ENCODE measurements at regions not wholly inside any gene's neighbourhood (a gene's known extent, or its start where the extent isn't known, plus 50 kb on each side); places are given as distances from the start of the nearest gene placed in this dataset.

GRCh38 chr19:32023564-32023832 lies 321.9 kb upstream of the ZNF507 start:
- no peak overlapping the region for H3K4me3 ChIP-seq (ENCODE audit: control insufficient read depth, low read depth, low read length)
- TF ChIP-seq, protein P1, sequence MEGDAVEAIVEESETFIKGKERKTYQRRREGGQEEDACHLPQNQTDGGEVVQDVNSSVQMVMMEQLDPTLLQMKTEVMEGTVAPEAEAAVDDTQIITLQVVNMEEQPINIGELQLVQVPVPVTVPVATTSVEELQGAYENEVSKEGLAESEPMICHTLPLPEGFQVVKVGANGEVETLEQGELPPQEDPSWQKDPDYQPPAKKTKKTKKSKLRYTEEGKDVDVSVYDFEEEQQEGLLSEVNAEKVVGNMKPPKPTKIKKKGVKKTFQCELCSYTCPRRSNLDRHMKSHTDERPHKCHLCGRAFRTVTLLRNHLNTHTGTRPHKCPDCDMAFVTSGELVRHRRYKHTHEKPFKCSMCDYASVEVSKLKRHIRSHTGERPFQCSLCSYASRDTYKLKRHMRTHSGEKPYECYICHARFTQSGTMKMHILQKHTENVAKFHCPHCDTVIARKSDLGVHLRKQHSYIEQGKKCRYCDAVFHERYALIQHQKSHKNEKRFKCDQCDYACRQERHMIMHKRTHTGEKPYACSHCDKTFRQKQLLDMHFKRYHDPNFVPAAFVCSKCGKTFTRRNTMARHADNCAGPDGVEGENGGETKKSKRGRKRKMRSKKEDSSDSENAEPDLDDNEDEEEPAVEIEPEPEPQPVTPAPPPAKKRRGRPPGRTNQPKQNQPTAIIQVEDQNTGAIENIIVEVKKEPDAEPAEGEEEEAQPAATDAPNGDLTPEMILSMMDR (IDR thresholded peaks at IDR 0.05; ENCODE audit: control insufficient read depth, insufficient read depth, low read depth, low read length, missing control alignments) = no peak
- no peak for DNase-seq (ENCODE audit: low read depth)

- TF ChIP-seq, protein P1 (IDR thresholded peaks at IDR 0.05; ENCODE audit: control insufficient read depth, insufficient read depth, low read depth, low read length, missing control alignments) = no peak
- DNase-seq (ENCODE audit: low read depth) = no peak
- no peak overlapping the region for H3K4me3 ChIP-seq (ENCODE audit: control insufficient read depth, low read depth, low read length)
These were observed 316.2 kb upstream of the ZNF507 start for GRCh38 chr19:32029235-32029634.

GRCh38 chr19:32032561-32032960 lies 312.8 kb upstream of the ZNF507 start:
- TF ChIP-seq, protein P1 (IDR thresholded peaks at IDR 0.05; ENCODE audit: control insufficient read depth, insufficient read depth, low read depth, low read length, missing control alignments) = no peak
- no peak overlapping the region for H3K4me3 ChIP-seq (ENCODE audit: control insufficient read depth, low read depth, low read length)

DNA sequence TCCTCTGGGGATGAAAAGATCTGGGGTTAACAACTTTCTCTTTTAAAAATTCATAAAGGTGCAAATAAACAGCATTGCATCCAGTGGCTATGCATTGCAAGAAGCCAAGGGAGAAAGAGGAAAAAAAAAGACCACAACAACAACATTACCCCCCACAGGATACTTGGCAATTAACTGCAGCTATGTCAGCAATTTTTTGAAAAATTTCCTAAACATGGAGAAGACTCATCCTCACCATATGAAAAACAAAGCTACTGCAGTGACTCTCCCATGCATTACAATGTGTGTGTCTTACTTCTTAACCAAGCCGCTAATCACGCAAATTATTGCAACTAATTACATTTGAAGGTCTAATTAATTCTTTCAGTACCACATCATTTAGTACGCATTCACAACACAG lies 309.8 kb upstream of the ZNF507 start:
- DNase-seq (ENCODE audit: low read depth) = no peak
- H3K4me3 ChIP-seq (ENCODE audit: control insufficient read depth, low read depth, low read length) = no peak overlapping the region
- TF ChIP-seq, protein P1 (IDR thresholded peaks at IDR 0.05; ENCODE audit: control insufficient read depth, insufficient read depth, low read depth, low read length, missing control alignments) = no peak

More at GRCh38 chr19:32032561-32032960, 312.8 kb upstream of the ZNF507 start:
- no peak for DNase-seq (ENCODE audit: low read depth)

GRCh38 chr19:32038021-32038920 lies 307.1 kb upstream of the ZNF507 start:
- TF ChIP-seq, protein P1 (IDR thresholded peaks at IDR 0.05; ENCODE audit: control insufficient read depth, insufficient read depth, low read depth, low read length, missing control alignments) = no peak
- DNase-seq (ENCODE audit: low read depth) = no peak
- no peak overlapping the region for H3K4me3 ChIP-seq (ENCODE audit: control insufficient read depth, low read depth, low read length)

GRCh38 chr19:32038961-32039360 lies 306.4 kb upstream of the ZNF507 start:
- DNase-seq (ENCODE audit: low read depth) = no peak
- no peak overlapping the region for H3K4me3 ChIP-seq (ENCODE audit: control insufficient read depth, low read depth, low read length)
- TF ChIP-seq, protein P1 (IDR thresholded peaks at IDR 0.05; ENCODE audit: control insufficient read depth, insufficient read depth, low read depth, low read length, missing control alignments) = no peak

All from AG09309 (cell line).